ENCODE measurements at regions not wholly inside any gene's neighbourhood (a gene's known extent, or its start where the extent isn't known, plus 50 kb on each side); places are given as distances from the start of the nearest gene placed in this dataset.
"Not testable (repeated sequence)": the region's sequence is repeated elsewhere in the genome, so short reads cannot be mapped to it uniquely, and the experiment has no call there.

GRCh38 chr6:10320291-10320690 lies 94.6 kb downstream of the TFAP2A start:
- H3K4me3 ChIP-seq (ENCODE audit: low read depth, low read length), result no peak overlapping the region
- no peak for TF ChIP-seq CTCF (IDR thresholded peaks at IDR 0.05; ENCODE audit: borderline replicate concordance, insufficient read depth, low read depth, low read length)

- H3K4me3 ChIP-seq (ENCODE audit: low read depth, low read length), result no peak overlapping the region
- TF ChIP-seq CTCF (IDR thresholded peaks at IDR 0.05; ENCODE audit: borderline replicate concordance, insufficient read depth, low read depth, low read length), result no peak
These were observed 98.5 kb downstream of the TFAP2A start for GRCh38 chr6:10316373-10316721.

GRCh38 chr6:10315658-10316372 lies 99.1 kb downstream of the TFAP2A start:
- TF ChIP-seq CTCF (IDR thresholded peaks at IDR 0.05; ENCODE audit: borderline replicate concordance, insufficient read depth, low read depth, low read length), result no peak
- no peak overlapping the region for H3K4me3 ChIP-seq (ENCODE audit: low read depth, low read length)

GRCh38 chr6:10315034-10315433 lies 99.8 kb downstream of the TFAP2A start:
- no peak for TF ChIP-seq CTCF (IDR thresholded peaks at IDR 0.05; ENCODE audit: borderline replicate concordance, insufficient read depth, low read depth, low read length)
- H3K4me3 ChIP-seq (ENCODE audit: low read depth, low read length), result no peak overlapping the region

- TF ChIP-seq CTCF (IDR thresholded peaks at IDR 0.05; ENCODE audit: borderline replicate concordance, insufficient read depth, low read depth, low read length), result no peak
These were observed 100.5 kb downstream of the TFAP2A start for GRCh38 chr6:10314163-10314955.

GRCh38 chr6:10313799-10314162 lies 101.1 kb downstream of the TFAP2A start:
- no peak overlapping the region for H3K4me3 ChIP-seq (ENCODE audit: low read depth, low read length)
- TF ChIP-seq CTCF (IDR thresholded peaks at IDR 0.05; ENCODE audit: borderline replicate concordance, insufficient read depth, low read depth, low read length), result no peak

More at GRCh38 chr6:10314163-10314955, 100.5 kb downstream of the TFAP2A start:
- no peak overlapping the region for H3K4me3 ChIP-seq (ENCODE audit: low read depth, low read length)

- no peak for TF ChIP-seq CTCF (IDR thresholded peaks at IDR 0.05; ENCODE audit: borderline replicate concordance, insufficient read depth, low read depth, low read length)
- H3K4me3 ChIP-seq (ENCODE audit: low read depth, low read length), result no peak overlapping the region
These were observed 102.4 kb downstream of the TFAP2A start for GRCh38 chr6:10312445-10312844.

- H3K4me3 ChIP-seq (ENCODE audit: low read depth, low read length), result not testable (repeated sequence)
These were observed 103.1 kb downstream of the TFAP2A start for GRCh38 chr6:10311546-10312405.
